ENCODE measurements at regions not wholly inside any gene's neighbourhood (a gene's known extent, or its start where the extent isn't known, plus 50 kb on each side); places are given as distances from the start of the nearest gene placed in this dataset.

DNA sequence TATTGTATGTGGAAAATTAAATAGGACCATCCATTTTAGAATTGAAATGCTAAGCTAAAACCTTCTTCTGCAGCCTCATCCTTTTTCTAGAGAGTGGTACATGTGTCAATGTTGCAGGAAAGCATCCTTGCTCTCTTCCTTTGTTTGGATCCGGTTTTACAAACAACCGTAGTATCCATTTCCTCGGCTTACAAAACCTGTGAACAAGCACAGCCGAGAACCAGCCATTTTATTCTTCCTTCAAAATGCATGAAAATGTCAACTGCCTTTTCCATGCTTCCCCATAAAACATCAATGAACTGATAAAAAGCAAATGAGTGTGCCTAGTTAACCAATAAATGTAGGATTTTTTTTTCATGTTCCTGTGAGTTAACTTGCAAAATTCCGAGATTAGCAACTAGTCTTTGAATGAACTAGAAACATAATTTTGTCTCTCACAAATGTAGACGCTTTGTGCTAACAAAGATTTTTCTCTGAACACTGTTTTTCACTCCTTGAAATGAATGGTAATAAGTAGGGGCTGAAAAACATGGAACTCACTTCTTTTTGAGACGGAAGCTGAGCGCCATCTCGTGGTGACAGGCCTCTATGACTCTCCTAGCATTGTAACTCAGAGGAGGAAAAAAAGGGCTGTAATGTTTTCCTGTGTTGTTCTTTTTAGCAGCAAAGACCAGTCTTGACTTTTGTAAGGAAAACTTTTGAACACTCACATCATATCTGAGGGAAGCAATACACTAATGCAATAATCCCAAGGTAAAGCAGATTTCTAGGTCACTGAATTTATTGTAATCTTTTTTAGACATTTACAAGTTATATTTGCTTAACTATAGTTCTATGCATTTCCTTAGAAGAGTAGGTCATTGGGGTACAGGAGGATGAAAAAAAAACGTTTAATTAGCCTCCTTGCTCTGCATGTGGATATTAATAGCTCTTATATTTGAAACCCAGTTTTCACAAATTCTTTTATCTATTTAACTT lies 157.4 kb upstream of the FOXG1 start:
- Histone ChIP-seq H3K4me1 (peaks cover 0 to 2% (median 0%) of the 10 kb centered on the region in 4 donors), H3K36me3 (no peaks in the 10 kb centered on the region), H3K4me3 (no peak overlapping the region), H3K27ac (no peak overlapping the region), H3K27me3 (no peaks in the 10 kb centered on the region), H3K9me3 (no peaks in the 10 kb centered on the region)
- intact Hi-C loops (cut with DNase I; ENCODE audit: low total_unique reads) = no loop called here
- peak; percentile 35 for DNase-seq
- in situ Hi-C loops (cut with MboI; ENCODE audit: low pct_ligation_motif_present in 1 of 4, low pct_unique_long_range_greater_than_20kb in 1 of 4, low sequenced_read_pairs in 3 of 4) = no loop called here
- no peak for TF ChIP-seq POLR2A (IDR thresholded peaks at IDR 0.05)
- TF ChIP-seq, protein P1, sequence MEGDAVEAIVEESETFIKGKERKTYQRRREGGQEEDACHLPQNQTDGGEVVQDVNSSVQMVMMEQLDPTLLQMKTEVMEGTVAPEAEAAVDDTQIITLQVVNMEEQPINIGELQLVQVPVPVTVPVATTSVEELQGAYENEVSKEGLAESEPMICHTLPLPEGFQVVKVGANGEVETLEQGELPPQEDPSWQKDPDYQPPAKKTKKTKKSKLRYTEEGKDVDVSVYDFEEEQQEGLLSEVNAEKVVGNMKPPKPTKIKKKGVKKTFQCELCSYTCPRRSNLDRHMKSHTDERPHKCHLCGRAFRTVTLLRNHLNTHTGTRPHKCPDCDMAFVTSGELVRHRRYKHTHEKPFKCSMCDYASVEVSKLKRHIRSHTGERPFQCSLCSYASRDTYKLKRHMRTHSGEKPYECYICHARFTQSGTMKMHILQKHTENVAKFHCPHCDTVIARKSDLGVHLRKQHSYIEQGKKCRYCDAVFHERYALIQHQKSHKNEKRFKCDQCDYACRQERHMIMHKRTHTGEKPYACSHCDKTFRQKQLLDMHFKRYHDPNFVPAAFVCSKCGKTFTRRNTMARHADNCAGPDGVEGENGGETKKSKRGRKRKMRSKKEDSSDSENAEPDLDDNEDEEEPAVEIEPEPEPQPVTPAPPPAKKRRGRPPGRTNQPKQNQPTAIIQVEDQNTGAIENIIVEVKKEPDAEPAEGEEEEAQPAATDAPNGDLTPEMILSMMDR (IDR thresholded peaks at IDR 0.05) = peak; percentile 29 to 63 (median 56)
- WGBS, 2 donors (ENCODE audit: low coverage in 1 of 2) = 28 to 32% methylated on average over 10 of the region's 10 CpGs

DNA sequence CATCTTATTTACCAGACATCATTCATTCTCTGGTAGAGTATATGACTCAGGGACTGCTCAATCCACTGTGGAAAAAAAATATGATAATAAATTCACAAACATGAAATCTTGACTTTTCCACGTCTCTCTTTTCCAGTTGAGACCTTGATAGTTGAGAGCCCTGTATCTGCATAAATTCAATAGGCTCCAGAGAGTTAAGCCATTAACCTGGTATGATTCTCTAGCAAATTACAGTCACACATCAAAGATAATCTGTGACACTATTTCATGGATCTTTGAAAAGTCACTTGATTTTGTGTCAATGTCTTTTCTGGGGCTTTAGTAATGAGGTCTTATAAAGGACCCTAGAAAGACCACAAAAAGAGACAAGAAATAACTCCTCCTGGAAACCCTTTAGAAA lies 154.2 kb upstream of the FOXG1 start:
- TF ChIP-seq EP300 (IDR thresholded peaks at IDR 0.05; ENCODE audit: low read depth) (no peak), POLR2AphosphoS5 (IDR thresholded peaks at IDR 0.05) (no peak), POLR2A (IDR thresholded peaks at IDR 0.05) (no peak)
- TF ChIP-seq, protein P1 (IDR thresholded peaks at IDR 0.05) = no peak
- intact Hi-C loops (cut with DNase I; ENCODE audit: low total_unique reads) = no loop called here

DNA sequence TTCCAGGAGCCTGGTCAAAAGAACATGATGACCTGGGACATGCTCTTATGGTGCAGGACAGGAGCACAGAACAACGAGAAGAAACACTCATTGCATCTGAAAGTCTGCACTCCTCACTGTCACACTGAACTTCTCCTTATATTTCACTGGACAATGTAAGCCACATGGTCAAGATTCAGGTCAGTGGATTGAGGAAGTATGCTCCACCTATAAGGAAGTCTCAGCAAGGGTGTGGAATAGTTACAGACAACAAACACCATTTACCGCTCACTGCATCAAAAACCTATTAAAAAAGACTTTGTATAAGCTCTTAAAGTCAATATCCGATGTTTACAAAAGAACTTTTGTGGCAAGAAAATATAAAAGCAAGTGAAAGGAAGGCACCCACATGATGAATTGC lies 153.1 kb upstream of the FOXG1 start:
- DNase-seq = no peak
- H3K36me3 ChIP-seq = no peaks in the 10 kb centered on the region
- no peak for TF ChIP-seq EP300 (IDR thresholded peaks at IDR 0.05; ENCODE audit: low read depth)
- no peak for TF ChIP-seq POLR2AphosphoS5 (IDR thresholded peaks at IDR 0.05)
- TF ChIP-seq, protein P1 (IDR thresholded peaks at IDR 0.05) = no peak
- TF ChIP-seq POLR2A (IDR thresholded peaks at IDR 0.05) = no peak
- no peak overlapping the region for H3K4me3 ChIP-seq
- H3K4me1 ChIP-seq = peaks cover 0 to 4% (median 0%) of the 10 kb centered on the region in 4 donors
- in situ Hi-C loops (cut with MboI; ENCODE audit: low pct_ligation_motif_present in 1 of 4, low pct_unique_long_range_greater_than_20kb in 1 of 4, low sequenced_read_pairs in 3 of 4) (no loop called here), intact Hi-C loops (cut with DNase I; ENCODE audit: low total_unique reads) (no loop called here)
- no peaks in the 10 kb centered on the region for H3K27me3 ChIP-seq
- WGBS, 2 donors (ENCODE audit: low coverage in 1 of 2) = 42 to 54% methylated on average over 2 to 3 of the region's 3 CpGs
- no peaks in the 10 kb centered on the region for H3K9me3 ChIP-seq
- H3K27ac ChIP-seq = no peak overlapping the region

More for the DNA sequence above, 154.2 kb upstream of the FOXG1 start:
- WGBS, 2 donors (ENCODE audit: low coverage in 1 of 2) = 17 to 74% methylated on average over 1 of the region's 1 CpG
- in situ Hi-C loops (cut with MboI; ENCODE audit: low pct_ligation_motif_present in 1 of 4, low pct_unique_long_range_greater_than_20kb in 1 of 4, low sequenced_read_pairs in 3 of 4) = no loop called here
- no peak for DNase-seq
- peaks cover 0 to 4% (median 0%) of the 10 kb centered on the region in 4 donors for H3K4me1 ChIP-seq
- H3K36me3 ChIP-seq = no peaks in the 10 kb centered on the region
- H3K27ac ChIP-seq = no peak overlapping the region
- H3K9me3 ChIP-seq = no peaks in the 10 kb centered on the region
- no peak overlapping the region for H3K4me3 ChIP-seq
- no peaks in the 10 kb centered on the region for H3K27me3 ChIP-seq

DNA sequence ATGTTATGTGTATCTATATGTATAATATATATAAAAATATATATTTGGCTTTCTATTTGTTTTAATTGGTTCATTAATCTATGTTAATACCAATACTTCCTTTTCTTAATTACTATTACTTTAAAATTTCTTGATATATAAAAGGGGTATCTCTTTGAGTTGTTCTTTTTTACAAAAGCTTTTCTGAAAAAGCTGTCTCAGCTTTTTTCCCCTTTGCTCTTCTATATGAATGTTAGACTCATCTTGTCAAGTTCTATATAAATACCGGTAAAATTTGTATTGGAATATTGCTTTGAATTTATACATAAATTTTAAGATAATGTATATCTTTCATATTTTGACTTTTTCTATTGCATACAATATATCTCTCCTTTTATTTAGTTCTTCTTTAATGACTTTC lies 139.8 kb upstream of the FOXG1 start:
- intact Hi-C loops (cut with DNase I; ENCODE audit: low total_unique reads) = no loop called here
- in situ Hi-C loops (cut with MboI; ENCODE audit: low pct_ligation_motif_present in 1 of 4, low pct_unique_long_range_greater_than_20kb in 1 of 4, low sequenced_read_pairs in 3 of 4) = no loop called here

More for the DNA sequence above, 139.8 kb upstream of the FOXG1 start:
- H3K4me3 ChIP-seq = no peak overlapping the region
- H3K4me1 ChIP-seq = no peaks in the 10 kb centered on the region
- H3K36me3 ChIP-seq = no peaks in the 10 kb centered on the region
- H3K27me3 ChIP-seq = no peaks in the 10 kb centered on the region
- no peak overlapping the region for H3K27ac ChIP-seq
- 55 to 100% methylated on average over 1 of the region's 1 CpG for WGBS, 2 donors (ENCODE audit: low coverage in 1 of 2)
- TF ChIP-seq, protein P1 (IDR thresholded peaks at IDR 0.05) = no peak
- TF ChIP-seq EP300 (IDR thresholded peaks at IDR 0.05; ENCODE audit: low read depth) (no peak), POLR2AphosphoS5 (IDR thresholded peaks at IDR 0.05) (no peak), POLR2A (IDR thresholded peaks at IDR 0.05) (no peak)
- no peak for DNase-seq
- no peaks in the 10 kb centered on the region for H3K9me3 ChIP-seq
